ENCODE measurements at regions not wholly inside any gene's neighbourhood (a gene's known extent, or its start where the extent isn't known, plus 50 kb on each side); places are given as distances from the start of the nearest gene placed in this dataset.

DNA sequence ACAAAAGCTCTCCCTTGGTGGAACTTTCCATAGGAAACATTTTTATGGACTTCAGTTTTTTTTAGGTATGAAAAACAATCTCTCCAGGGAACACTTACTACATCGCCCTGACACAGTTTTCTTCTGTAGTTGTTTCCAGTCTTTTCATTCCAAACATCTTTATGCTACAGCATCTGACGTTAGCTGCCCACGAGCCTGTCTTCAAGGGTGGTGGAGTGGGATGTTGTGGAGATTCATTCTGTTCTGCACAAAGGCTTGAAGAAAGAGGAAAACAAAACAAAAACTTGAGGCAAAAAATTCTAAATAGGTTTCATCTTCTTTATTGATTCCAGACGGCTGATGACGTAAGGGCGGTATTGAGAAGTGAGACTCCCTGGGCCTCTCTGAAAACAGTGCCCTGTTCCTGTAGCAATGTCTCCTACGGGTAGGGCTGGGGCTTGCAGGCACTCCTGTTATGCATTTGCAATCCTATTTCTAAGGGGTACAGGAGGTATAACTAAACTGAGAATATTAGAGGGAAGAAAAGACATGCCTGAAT is 375.0 kb downstream of the RNF144A start:
- ChIA-PET CTCF (interaction anchor here (0.6 to 0.7 kb wide), 3 partner anchors 16 to 1719 kb away, joined by 3 read pairs; no protein-coding TSS in a partner anchor), POLR2A (no interaction called here)
- H3K27ac ChIP-seq (ENCODE audit: extremely low read depth, low read depth, low read length) = no peak overlapping the region

DNA sequence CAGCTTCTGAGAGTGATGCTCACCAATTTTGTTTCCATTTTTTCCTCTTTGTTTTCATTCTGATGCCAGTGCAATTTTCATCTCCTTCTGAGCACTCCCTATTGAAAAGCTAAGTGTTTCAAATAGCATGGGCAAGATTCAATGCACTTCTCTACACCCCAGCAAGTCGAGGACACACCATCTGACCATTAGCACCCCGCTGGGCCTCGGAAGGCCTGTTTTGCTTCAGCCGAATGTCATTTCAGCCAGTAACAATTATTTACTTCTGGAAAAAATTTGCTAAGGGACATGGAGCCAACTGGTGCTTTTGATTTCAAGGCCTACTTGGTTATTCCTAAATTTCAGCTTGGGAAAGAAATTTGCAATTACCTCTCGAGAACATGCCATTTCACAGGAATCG is 392.4 kb downstream of the RNF144A start:
- Histone ChIP-seq H3K27ac (ENCODE audit: extremely low read depth, low read depth, low read length) (no peak overlapping the region), H3K4me1 (ENCODE audit: control insufficient read depth, insufficient read depth, low read length) (no peaks in the 10 kb centered on the region), H3K9me3 (ENCODE audit: control insufficient read depth, insufficient read depth, low read depth, low read length) (no peaks in the 10 kb centered on the region), H3K4me3 (ENCODE audit: low read depth, low read length) (no peak overlapping the region), H3K36me3 (ENCODE audit: control insufficient read depth in 2 of 2, insufficient read depth in 1 of 2, low read length in 2 of 2) (no peaks in the 10 kb centered on the region)
- POLR2A ChIA-PET = no interaction called here
- CTCF ChIA-PET = interaction anchor here (0.7 kb wide), 2 partner anchors 9 to 397 kb away, joined by 3 to 6 read pairs; no protein-coding TSS in a partner anchor
- TF ChIP-seq, protein P1, sequence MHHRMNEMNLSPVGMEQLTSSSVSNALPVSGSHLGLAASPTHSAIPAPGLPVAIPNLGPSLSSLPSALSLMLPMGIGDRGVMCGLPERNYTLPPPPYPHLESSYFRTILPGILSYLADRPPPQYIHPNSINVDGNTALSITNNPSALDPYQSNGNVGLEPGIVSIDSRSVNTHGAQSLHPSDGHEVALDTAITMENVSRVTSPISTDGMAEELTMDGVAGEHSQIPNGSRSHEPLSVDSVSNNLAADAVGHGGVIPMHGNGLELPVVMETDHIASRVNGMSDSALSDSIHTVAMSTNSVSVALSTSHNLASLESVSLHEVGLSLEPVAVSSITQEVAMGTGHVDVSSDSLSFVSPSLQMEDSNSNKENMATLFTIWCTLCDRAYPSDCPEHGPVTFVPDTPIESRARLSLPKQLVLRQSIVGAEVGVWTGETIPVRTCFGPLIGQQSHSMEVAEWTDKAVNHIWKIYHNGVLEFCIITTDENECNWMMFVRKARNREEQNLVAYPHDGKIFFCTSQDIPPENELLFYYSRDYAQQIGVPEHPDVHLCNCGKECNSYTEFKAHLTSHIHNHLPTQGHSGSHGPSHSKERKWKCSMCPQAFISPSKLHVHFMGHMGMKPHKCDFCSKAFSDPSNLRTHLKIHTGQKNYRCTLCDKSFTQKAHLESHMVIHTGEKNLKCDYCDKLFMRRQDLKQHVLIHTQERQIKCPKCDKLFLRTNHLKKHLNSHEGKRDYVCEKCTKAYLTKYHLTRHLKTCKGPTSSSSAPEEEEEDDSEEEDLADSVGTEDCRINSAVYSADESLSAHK (tag by site-specific recombination; IDR thresholded peaks at IDR 0.05) = no peak
- TF ChIP-seq ZNF292 (tag by site-specific recombination; IDR thresholded peaks at IDR 0.05; ENCODE audit: borderline replicate concordance, low read depth) (no peak), ZFP41 (tag by site-specific recombination; IDR thresholded peaks at IDR 0.05; ENCODE audit: borderline replicate concordance) (no peak), KLF9 (tag by site-specific recombination; IDR thresholded peaks at IDR 0.05; ENCODE audit: low read depth) (no peak), ZNF610 (tag by site-specific recombination; IDR thresholded peaks at IDR 0.05; ENCODE audit: borderline replicate concordance) (no peak), ZNF560 (tag by site-specific recombination; IDR thresholded peaks at IDR 0.05; ENCODE audit: borderline replicate concordance) (no peak), ZNF350 (tag by site-specific recombination; IDR thresholded peaks at IDR 0.05) (no peak)
- TF ChIP-seq, protein P2, sequence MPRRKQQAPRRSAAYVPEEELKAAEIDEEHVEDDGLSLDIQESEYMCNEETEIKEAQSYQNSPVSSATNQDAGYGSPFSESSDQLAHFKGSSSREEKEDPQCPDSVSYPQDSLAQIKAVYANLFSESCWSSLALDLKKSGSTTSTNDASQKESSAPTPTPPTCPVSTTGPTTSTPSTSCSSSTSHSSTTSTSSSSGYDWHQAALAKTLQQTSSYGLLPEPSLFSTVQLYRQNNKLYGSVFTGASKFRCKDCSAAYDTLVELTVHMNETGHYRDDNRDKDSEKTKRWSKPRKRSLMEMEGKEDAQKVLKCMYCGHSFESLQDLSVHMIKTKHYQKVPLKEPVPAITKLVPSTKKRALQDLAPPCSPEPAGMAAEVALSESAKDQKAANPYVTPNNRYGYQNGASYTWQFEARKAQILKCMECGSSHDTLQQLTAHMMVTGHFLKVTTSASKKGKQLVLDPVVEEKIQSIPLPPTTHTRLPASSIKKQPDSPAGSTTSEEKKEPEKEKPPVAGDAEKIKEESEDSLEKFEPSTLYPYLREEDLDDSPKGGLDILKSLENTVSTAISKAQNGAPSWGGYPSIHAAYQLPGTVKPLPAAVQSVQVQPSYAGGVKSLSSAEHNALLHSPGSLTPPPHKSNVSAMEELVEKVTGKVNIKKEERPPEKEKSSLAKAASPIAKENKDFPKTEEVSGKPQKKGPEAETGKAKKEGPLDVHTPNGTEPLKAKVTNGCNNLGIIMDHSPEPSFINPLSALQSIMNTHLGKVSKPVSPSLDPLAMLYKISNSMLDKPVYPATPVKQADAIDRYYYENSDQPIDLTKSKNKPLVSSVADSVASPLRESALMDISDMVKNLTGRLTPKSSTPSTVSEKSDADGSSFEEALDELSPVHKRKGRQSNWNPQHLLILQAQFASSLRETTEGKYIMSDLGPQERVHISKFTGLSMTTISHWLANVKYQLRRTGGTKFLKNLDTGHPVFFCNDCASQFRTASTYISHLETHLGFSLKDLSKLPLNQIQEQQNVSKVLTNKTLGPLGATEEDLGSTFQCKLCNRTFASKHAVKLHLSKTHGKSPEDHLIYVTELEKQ (tag by site-specific recombination; IDR thresholded peaks at IDR 0.05; ENCODE audit: borderline replicate concordance) = no peak
- TF ChIP-seq, protein P3, sequence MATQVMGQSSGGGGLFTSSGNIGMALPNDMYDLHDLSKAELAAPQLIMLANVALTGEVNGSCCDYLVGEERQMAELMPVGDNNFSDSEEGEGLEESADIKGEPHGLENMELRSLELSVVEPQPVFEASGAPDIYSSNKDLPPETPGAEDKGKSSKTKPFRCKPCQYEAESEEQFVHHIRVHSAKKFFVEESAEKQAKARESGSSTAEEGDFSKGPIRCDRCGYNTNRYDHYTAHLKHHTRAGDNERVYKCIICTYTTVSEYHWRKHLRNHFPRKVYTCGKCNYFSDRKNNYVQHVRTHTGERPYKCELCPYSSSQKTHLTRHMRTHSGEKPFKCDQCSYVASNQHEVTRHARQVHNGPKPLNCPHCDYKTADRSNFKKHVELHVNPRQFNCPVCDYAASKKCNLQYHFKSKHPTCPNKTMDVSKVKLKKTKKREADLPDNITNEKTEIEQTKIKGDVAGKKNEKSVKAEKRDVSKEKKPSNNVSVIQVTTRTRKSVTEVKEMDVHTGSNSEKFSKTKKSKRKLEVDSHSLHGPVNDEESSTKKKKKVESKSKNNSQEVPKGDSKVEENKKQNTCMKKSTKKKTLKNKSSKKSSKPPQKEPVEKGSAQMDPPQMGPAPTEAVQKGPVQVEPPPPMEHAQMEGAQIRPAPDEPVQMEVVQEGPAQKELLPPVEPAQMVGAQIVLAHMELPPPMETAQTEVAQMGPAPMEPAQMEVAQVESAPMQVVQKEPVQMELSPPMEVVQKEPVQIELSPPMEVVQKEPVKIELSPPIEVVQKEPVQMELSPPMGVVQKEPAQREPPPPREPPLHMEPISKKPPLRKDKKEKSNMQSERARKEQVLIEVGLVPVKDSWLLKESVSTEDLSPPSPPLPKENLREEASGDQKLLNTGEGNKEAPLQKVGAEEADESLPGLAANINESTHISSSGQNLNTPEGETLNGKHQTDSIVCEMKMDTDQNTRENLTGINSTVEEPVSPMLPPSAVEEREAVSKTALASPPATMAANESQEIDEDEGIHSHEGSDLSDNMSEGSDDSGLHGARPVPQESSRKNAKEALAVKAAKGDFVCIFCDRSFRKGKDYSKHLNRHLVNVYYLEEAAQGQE (tag by site-specific recombination; IDR thresholded peaks at IDR 0.05) = no peak
- TF ChIP-seq, protein P4, sequence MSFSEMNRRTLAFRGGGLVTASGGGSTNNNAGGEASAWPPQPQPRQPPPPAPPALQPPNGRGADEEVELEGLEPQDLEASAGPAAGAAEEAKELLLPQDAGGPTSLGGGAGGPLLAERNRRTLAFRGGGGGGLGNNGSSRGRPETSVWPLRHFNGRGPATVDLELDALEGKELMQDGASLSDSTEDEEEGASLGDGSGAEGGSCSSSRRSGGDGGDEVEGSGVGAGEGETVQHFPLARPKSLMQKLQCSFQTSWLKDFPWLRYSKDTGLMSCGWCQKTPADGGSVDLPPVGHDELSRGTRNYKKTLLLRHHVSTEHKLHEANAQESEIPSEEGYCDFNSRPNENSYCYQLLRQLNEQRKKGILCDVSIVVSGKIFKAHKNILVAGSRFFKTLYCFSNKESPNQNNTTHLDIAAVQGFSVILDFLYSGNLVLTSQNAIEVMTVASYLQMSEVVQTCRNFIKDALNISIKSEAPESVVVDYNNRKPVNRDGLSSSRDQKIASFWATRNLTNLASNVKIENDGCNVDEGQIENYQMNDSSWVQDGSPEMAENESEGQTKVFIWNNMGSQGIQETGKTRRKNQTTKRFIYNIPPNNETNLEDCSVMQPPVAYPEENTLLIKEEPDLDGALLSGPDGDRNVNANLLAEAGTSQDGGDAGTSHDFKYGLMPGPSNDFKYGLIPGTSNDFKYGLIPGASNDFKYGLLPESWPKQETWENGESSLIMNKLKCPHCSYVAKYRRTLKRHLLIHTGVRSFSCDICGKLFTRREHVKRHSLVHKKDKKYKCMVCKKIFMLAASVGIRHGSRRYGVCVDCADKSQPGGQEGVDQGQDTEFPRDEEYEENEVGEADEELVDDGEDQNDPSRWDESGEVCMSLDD (tag by site-specific recombination; IDR thresholded peaks at IDR 0.05) = no peak

More for the DNA sequence above, 375.0 kb downstream of the RNF144A start:
- Histone ChIP-seq H3K9me3 (ENCODE audit: control insufficient read depth, insufficient read depth, low read depth, low read length) (no peaks in the 10 kb centered on the region), H3K4me1 (ENCODE audit: control insufficient read depth, insufficient read depth, low read length) (no peaks in the 10 kb centered on the region), H3K36me3 (ENCODE audit: control insufficient read depth in 2 of 2, insufficient read depth in 1 of 2, low read length in 2 of 2) (no peaks in the 10 kb centered on the region), H3K4me3 (ENCODE audit: low read depth, low read length) (no peak overlapping the region)
- TF ChIP-seq, protein P5, sequence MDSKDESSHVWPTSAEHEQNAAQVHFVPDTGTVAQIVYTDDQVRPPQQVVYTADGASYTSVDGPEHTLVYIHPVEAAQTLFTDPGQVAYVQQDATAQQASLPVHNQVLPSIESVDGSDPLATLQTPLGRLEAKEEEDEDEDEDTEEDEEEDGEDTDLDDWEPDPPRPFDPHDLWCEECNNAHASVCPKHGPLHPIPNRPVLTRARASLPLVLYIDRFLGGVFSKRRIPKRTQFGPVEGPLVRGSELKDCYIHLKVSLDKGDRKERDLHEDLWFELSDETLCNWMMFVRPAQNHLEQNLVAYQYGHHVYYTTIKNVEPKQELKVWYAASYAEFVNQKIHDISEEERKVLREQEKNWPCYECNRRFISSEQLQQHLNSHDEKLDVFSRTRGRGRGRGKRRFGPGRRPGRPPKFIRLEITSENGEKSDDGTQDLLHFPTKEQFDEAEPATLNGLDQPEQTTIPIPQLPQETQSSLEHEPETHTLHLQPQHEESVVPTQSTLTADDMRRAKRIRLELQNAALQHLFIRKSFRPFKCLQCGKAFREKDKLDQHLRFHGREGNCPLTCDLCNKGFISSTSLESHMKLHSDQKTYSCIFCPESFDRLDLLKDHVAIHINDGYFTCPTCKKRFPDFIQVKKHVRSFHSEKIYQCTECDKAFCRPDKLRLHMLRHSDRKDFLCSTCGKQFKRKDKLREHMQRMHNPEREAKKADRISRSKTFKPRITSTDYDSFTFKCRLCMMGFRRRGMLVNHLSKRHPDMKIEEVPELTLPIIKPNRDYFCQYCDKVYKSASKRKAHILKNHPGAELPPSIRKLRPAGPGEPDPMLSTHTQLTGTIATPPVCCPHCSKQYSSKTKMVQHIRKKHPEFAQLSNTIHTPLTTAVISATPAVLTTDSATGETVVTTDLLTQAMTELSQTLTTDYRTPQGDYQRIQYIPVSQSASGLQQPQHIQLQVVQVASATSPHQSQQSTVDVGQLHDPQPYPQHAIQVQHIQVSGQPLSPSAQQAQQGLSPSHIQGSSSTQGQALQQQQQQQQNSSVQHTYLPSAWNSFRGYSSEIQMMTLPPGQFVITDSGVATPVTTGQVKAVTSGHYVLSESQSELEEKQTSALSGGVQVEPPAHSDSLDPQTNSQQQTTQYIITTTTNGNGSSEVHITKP (tag by site-specific recombination; IDR thresholded peaks at IDR 0.05) = no peak
- TF ChIP-seq ZNF561 (tag by site-specific recombination; IDR thresholded peaks at IDR 0.05; ENCODE audit: borderline replicate concordance) = no peak
- TF ChIP-seq, protein P6, sequence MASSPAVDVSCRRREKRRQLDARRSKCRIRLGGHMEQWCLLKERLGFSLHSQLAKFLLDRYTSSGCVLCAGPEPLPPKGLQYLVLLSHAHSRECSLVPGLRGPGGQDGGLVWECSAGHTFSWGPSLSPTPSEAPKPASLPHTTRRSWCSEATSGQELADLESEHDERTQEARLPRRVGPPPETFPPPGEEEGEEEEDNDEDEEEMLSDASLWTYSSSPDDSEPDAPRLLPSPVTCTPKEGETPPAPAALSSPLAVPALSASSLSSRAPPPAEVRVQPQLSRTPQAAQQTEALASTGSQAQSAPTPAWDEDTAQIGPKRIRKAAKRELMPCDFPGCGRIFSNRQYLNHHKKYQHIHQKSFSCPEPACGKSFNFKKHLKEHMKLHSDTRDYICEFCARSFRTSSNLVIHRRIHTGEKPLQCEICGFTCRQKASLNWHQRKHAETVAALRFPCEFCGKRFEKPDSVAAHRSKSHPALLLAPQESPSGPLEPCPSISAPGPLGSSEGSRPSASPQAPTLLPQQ (tag by site-specific recombination; IDR thresholded peaks at IDR 0.05) = no peak
- no peak for TF ChIP-seq OSR2 (tag by site-specific recombination; IDR thresholded peaks at IDR 0.05)
- TF ChIP-seq ZNF785 (tag by site-specific recombination; IDR thresholded peaks at IDR 0.05) = no peak
